Hepatocyte (in vitro differentiated cells): ENCODE measurements at regions not wholly inside any gene's neighbourhood (a gene's known extent, or its start where the extent isn't known, plus 50 kb on each side); places are given as distances from the start of the nearest gene placed in this dataset.

ENCODE experiments used
- CTCF ChIP-seq: fragments of 200-600 bp; sonication (generic); IDR thresholded peaks from 2 replicates; pipeline ENCODE4 v1.5.1; 2016; ENCODE audit warnings: antibody characterized with exemption, mild to moderate bottlenecking; ENCODE audit not compliant: poor library complexity
- EZH2 ChIP-seq: fragments of 200-600 bp; sonication (generic); IDR thresholded peaks from 2 replicates; pipeline ENCODE4 v1.6.1; 2016; ENCODE audit warnings: antibody characterized with exemption, mild to moderate bottlenecking, borderline replicate concordance
- EZH2phosphoT487 ChIP-seq: fragments of 200-600 bp; sonication (generic); IDR thresholded peaks from one replicate; pipeline ENCODE4 v1.6.1; 2018; ENCODE audit warnings: antibody characterized with exemption, mild to moderate bottlenecking, low read depth, moderate library complexity; ENCODE audit not compliant: unreplicated experiment, severe bottlenecking

- TF ChIP-seq CTCF = no peak
- TF ChIP-seq EZH2 = no peak
- no peak for TF ChIP-seq EZH2phosphoT487
Observed at GRCh38 chr10:28984431-28984830, 304.4 kb upstream of the LYZL1 start.
